ENCODE measurements at regions not wholly inside any gene's neighbourhood (a gene's known extent, or its start where the extent isn't known, plus 50 kb on each side); places are given as distances from the start of the nearest gene placed in this dataset.

DNA sequence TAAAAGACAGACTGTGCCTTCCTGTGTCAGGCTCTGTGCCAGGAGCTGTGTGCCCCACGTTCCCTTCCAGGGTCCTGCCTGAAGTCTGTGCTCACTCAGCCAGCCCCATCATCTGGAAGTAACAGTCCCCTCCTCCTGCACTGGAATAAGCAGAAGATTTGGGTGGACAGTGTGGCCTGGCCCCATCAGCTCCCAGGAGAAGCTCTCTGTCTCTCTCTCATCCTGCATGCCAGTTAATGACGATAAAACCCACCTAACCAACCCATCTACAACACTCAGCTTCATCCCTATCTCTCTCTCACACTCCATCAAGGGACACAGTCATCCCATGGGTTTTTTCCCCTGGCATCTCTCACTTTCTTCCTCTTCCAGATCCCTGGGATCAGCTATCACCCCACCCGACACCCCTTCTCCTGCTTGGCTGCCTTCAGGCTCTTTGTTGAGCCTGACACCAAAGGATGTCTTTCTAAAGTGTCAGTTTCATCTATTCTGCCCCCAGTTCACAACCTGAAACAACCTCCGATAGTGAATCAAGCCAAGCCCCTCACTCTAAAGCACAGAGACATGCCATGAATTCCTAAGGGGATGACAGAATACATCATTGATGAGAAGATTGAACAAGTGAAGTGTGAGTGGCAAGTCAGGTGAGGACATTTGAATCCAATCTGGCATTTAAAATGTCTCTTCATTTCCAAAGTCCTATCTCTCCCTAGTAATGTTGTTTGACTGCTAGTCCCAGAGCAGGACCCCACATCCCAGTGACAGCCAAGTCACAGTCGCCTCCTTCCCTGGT is 91.4 kb upstream of the TOP3B start:
- Histone ChIP-seq H3K36me3 (no peaks in the 10 kb centered on the region), H3K9me3 (no peaks in the 10 kb centered on the region), H3K27me3 (peaks cover 0 to 55% (median 0%) of the 10 kb centered on the region in 4 donors), H3K27ac (no peak overlapping the region), H3K4me3 (no peak overlapping the region), H3K4me1 (no peaks in the 10 kb centered on the region)
- no peak for DNase-seq
- intact Hi-C loops (cut with DNase I) = no loop called here
- TF ChIP-seq, protein P1, sequence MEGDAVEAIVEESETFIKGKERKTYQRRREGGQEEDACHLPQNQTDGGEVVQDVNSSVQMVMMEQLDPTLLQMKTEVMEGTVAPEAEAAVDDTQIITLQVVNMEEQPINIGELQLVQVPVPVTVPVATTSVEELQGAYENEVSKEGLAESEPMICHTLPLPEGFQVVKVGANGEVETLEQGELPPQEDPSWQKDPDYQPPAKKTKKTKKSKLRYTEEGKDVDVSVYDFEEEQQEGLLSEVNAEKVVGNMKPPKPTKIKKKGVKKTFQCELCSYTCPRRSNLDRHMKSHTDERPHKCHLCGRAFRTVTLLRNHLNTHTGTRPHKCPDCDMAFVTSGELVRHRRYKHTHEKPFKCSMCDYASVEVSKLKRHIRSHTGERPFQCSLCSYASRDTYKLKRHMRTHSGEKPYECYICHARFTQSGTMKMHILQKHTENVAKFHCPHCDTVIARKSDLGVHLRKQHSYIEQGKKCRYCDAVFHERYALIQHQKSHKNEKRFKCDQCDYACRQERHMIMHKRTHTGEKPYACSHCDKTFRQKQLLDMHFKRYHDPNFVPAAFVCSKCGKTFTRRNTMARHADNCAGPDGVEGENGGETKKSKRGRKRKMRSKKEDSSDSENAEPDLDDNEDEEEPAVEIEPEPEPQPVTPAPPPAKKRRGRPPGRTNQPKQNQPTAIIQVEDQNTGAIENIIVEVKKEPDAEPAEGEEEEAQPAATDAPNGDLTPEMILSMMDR (IDR thresholded peaks at IDR 0.05) = no peak
- TF ChIP-seq POLR2A (IDR thresholded peaks at IDR 0.05) = no peak
- WGBS, 2 donors = 52 to 63% methylated on average over 4 to 5 of the region's 5 CpGs

DNA sequence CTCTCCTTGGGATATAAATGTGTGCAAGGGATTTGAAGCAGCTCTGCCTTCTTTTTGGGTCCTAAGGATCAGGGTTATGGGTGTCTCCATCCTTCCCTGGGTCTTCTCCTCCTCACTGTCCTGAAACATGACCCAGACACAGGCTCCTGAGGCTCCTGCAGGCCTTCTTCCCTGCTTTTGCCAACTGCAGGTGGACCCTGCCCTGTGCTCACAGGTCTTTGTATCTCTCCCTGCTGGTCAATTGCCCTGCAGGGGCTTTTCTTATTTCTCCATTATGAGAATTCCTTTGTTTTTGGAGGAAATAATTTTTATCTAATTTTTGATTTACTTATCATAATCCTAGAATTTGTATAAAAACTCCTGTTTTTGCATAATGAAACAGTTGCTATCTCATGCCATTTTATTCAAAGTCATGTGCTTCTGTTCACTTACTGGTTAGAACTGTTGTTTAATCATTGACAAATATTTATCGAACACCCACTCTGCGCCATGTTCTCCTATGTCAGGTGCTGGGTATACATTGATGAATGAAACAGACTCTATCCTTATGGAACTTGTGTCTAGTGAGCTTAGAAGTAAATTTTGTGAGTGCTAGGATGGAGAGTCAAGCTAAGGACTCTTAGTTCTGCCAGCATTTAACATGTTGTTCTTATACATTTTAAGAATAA is 89.7 kb upstream of the TOP3B start:
- intact Hi-C loops (cut with DNase I) = no loop called here
- DNase-seq = no peak
- no peak overlapping the region for H3K4me3 ChIP-seq
- H3K27ac ChIP-seq = no peak overlapping the region
- TF ChIP-seq, protein P1 (IDR thresholded peaks at IDR 0.05) = no peak
- TF ChIP-seq POLR2A (IDR thresholded peaks at IDR 0.05) = no peak
- 96% methylated on average over 2 of the region's 2 CpGs for WGBS, 2 donors
- no peaks in the 10 kb centered on the region for H3K36me3 ChIP-seq
- no peaks in the 10 kb centered on the region for H3K4me1 ChIP-seq
- no peaks in the 10 kb centered on the region for H3K9me3 ChIP-seq
- H3K27me3 ChIP-seq = peaks cover 0 to 38% (median 0%) of the 10 kb centered on the region in 4 donors

DNA sequence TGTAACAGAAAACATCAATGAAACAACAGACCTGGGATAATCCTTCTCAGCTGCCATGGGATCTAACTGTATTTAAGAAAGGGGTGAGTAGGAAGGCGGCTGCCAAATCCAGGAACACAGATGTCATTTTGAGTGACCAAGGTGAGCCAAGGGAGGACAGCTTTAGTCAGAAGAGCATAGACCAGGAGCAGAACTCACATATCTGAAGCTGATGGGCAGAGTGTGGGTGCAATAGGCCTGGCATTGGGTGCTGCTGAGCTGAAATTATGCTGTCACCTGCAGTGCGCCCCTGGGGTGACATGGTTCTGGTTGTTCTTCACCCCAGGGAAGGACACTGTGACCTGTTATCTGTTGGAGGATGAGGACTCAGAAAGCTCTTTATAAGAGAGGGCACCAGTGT is 88.9 kb upstream of the TOP3B start:
- intact Hi-C loops (cut with DNase I) = no loop called here
- peaks cover 0 to 32% (median 0%) of the 10 kb centered on the region in 4 donors for H3K27me3 ChIP-seq
- TF ChIP-seq, protein P1 (IDR thresholded peaks at IDR 0.05) = no peak
- TF ChIP-seq POLR2A (IDR thresholded peaks at IDR 0.05) = no peak
- WGBS, 2 donors = 88 to 92% methylated on average over 2 of the region's 2 CpGs
- no peak for DNase-seq
- H3K27ac ChIP-seq = no peak overlapping the region
- no peak overlapping the region for H3K4me3 ChIP-seq
- H3K36me3 ChIP-seq = no peaks in the 10 kb centered on the region
- H3K4me1 ChIP-seq = no peaks in the 10 kb centered on the region
- no peaks in the 10 kb centered on the region for H3K9me3 ChIP-seq

DNA sequence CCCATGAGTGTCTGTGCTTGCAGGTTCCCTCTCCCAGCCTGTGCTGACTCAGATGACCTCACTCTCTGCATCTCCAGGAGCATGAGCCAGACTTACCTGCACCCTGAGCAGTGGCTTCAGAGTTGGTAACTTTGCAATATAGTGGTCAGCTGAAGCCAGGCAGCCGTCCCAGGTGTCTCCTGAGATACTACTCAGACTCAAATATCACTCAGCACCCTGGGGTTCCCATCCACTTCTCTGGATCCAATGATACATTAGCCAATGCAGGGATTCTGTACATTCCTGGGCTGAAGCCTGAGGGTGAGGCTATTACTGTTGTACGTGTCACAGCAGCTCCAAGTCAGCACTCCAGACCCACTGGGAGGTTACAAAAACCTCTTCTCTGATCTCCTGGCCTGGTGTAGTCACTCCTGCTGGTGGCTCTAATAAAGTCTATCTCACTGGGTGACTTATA is 87.8 kb upstream of the TOP3B start:
- intact Hi-C loops (cut with DNase I) = no loop called here
- DNase-seq = no peak

More for the DNA sequence above, 87.8 kb upstream of the TOP3B start:
- Histone ChIP-seq H3K4me1 (no peaks in the 10 kb centered on the region), H3K27ac (no peak overlapping the region), H3K4me3 (no peak overlapping the region), H3K36me3 (no peaks in the 10 kb centered on the region), H3K9me3 (no peaks in the 10 kb centered on the region), H3K27me3 (peaks cover 0 to 24% (median 0%) of the 10 kb centered on the region in 4 donors)
- 35 to 56% methylated on average over 2 of the region's 2 CpGs for WGBS, 2 donors
- TF ChIP-seq, protein P1 (IDR thresholded peaks at IDR 0.05) = no peak
- no peak for TF ChIP-seq POLR2A (IDR thresholded peaks at IDR 0.05)
